ENCODE measurements at regions not wholly inside any gene's neighbourhood (a gene's known extent, or its start where the extent isn't known, plus 50 kb on each side); places are given as distances from the start of the nearest gene placed in this dataset.

GRCh38 chr17:70321352-70321751 lies 152.0 kb downstream of the KCNJ2 start:
- TF ChIP-seq CTCF (conservative IDR thresholded peaks at IDR 0.05; ENCODE audit: low read length) (no peak), EZH2phosphoT487 (IDR thresholded peaks at IDR 0.05; ENCODE audit: borderline replicate concordance) (no peak)

Measured in Loucy (cell line).